ENCODE measurements at regions not wholly inside any gene's neighbourhood (a gene's known extent, or its start where the extent isn't known, plus 50 kb on each side); places are given as distances from the start of the nearest gene placed in this dataset.

DNA sequence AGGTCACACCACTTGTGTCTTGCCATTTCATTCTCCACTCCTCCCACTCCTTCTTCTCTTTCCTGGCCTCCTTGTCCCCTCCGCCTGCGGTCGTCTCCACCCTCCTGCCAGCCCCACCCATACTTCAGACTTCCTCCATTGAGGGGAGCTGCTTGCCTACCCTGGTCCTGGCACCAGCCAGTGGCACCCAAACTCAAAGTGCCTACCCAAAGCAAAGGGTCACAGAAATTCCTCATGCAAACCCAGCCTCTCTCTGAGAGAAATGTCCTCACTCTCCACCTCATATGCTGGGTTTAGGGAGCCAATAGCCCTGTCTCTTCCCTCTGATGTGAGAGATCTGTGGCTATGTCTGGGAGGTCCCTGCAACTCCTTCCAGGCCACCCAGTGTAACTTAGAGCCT is 109.6 kb downstream of the TEX26 start:
- TF ChIP-seq, protein P1, sequence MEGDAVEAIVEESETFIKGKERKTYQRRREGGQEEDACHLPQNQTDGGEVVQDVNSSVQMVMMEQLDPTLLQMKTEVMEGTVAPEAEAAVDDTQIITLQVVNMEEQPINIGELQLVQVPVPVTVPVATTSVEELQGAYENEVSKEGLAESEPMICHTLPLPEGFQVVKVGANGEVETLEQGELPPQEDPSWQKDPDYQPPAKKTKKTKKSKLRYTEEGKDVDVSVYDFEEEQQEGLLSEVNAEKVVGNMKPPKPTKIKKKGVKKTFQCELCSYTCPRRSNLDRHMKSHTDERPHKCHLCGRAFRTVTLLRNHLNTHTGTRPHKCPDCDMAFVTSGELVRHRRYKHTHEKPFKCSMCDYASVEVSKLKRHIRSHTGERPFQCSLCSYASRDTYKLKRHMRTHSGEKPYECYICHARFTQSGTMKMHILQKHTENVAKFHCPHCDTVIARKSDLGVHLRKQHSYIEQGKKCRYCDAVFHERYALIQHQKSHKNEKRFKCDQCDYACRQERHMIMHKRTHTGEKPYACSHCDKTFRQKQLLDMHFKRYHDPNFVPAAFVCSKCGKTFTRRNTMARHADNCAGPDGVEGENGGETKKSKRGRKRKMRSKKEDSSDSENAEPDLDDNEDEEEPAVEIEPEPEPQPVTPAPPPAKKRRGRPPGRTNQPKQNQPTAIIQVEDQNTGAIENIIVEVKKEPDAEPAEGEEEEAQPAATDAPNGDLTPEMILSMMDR (IDR thresholded peaks at IDR 0.05; ENCODE audit: insufficient read depth, low read length), result no peak
- TF ChIP-seq, protein P2, sequence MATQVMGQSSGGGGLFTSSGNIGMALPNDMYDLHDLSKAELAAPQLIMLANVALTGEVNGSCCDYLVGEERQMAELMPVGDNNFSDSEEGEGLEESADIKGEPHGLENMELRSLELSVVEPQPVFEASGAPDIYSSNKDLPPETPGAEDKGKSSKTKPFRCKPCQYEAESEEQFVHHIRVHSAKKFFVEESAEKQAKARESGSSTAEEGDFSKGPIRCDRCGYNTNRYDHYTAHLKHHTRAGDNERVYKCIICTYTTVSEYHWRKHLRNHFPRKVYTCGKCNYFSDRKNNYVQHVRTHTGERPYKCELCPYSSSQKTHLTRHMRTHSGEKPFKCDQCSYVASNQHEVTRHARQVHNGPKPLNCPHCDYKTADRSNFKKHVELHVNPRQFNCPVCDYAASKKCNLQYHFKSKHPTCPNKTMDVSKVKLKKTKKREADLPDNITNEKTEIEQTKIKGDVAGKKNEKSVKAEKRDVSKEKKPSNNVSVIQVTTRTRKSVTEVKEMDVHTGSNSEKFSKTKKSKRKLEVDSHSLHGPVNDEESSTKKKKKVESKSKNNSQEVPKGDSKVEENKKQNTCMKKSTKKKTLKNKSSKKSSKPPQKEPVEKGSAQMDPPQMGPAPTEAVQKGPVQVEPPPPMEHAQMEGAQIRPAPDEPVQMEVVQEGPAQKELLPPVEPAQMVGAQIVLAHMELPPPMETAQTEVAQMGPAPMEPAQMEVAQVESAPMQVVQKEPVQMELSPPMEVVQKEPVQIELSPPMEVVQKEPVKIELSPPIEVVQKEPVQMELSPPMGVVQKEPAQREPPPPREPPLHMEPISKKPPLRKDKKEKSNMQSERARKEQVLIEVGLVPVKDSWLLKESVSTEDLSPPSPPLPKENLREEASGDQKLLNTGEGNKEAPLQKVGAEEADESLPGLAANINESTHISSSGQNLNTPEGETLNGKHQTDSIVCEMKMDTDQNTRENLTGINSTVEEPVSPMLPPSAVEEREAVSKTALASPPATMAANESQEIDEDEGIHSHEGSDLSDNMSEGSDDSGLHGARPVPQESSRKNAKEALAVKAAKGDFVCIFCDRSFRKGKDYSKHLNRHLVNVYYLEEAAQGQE (IDR thresholded peaks at IDR 0.05; ENCODE audit: insufficient replicate concordance, low read depth), result no peak
- TF ChIP-seq POLR2AphosphoS5 (IDR thresholded peaks at IDR 0.05; ENCODE audit: low read depth) (no peak), GABPA (IDR thresholded peaks at IDR 0.05; ENCODE audit: low read depth) (no peak), SPI1 (IDR thresholded peaks at IDR 0.05; ENCODE audit: borderline replicate concordance, low read depth) (no peak)
